HG03469 (cell line): ENCODE measurements at regions not wholly inside any gene's neighbourhood (a gene's known extent, or its start where the extent isn't known, plus 50 kb on each side); places are given as distances from the start of the nearest gene placed in this dataset.

ENCODE experiments used
- ATAC-seq: cut with Tn5 transposase; IDR thresholded peaks from one replicate; pipeline ENCODE4 v1.9.1; 2021; ENCODE audit warnings: mild to moderate bottlenecking, moderate library complexity, moderate number of reproducible peaks; ENCODE audit not compliant: unreplicated experiment

GRCh38 chr3:168909260-168909659 is 754.3 kb downstream of the MECOM start:
- ATAC-seq = no peak

- no peak for ATAC-seq
Measured at GRCh38 chr3:168895419-168895818, 768.1 kb downstream of the MECOM start.

- no peak for ATAC-seq
Measured at GRCh38 chr3:168894214-168894613, 769.3 kb downstream of the MECOM start.

GRCh38 chr3:168889666-168890065 is 773.8 kb downstream of the MECOM start:
- no peak for ATAC-seq

GRCh38 chr3:168888781-168889180 is 774.7 kb downstream of the MECOM start:
- no peak for ATAC-seq

GRCh38 chr3:168885028-168885427 is 778.5 kb downstream of the MECOM start:
- no peak for ATAC-seq

GRCh38 chr3:168884353-168884903 is 779.1 kb downstream of the MECOM start:
- no peak for ATAC-seq

GRCh38 chr3:168883145-168883544 is 780.4 kb downstream of the MECOM start:
- ATAC-seq = no peak

GRCh38 chr3:168881804-168882203 is 781.7 kb downstream of the MECOM start:
- no peak for ATAC-seq

- no peak for ATAC-seq
Measured at GRCh38 chr3:168878655-168879054, 782.9 kb upstream of the GOLIM4 start.

GRCh38 chr3:168877899-168878298 is 782.2 kb upstream of the GOLIM4 start:
- no peak for ATAC-seq

GRCh38 chr3:168876346-168877035 is 780.8 kb upstream of the GOLIM4 start:
- no peak for ATAC-seq

GRCh38 chr3:168872826-168873225 is 777.1 kb upstream of the GOLIM4 start:
- no peak for ATAC-seq

- ATAC-seq = no peak
Measured at GRCh38 chr3:168870892-168871291, 775.2 kb upstream of the GOLIM4 start.

GRCh38 chr3:168865022-168865551 is 769.4 kb upstream of the GOLIM4 start:
- no peak for ATAC-seq

GRCh38 chr3:168864107-168865021 is 768.6 kb upstream of the GOLIM4 start:
- ATAC-seq = no peak

GRCh38 chr3:168863561-168863960 is 767.8 kb upstream of the GOLIM4 start:
- no peak for ATAC-seq

- no peak for ATAC-seq
Measured at GRCh38 chr3:168862466-168862865, 766.7 kb upstream of the GOLIM4 start.

GRCh38 chr3:168860592-168860991 is 764.9 kb upstream of the GOLIM4 start:
- ATAC-seq = no peak

GRCh38 chr3:168860028-168860427 is 764.3 kb upstream of the GOLIM4 start:
- no peak for ATAC-seq

GRCh38 chr3:168859574-168859973 is 763.9 kb upstream of the GOLIM4 start:
- no peak for ATAC-seq

GRCh38 chr3:168859143-168859542 is 763.4 kb upstream of the GOLIM4 start:
- ATAC-seq = no peak
